T-helper 2 cell treated with Interferon-gamma antibody and Interleukin-4, amounts not matched to agents 5 μg/mL and 100 μg/mL, for 36 hours (primary cell): ENCODE measurements at regions not wholly inside any gene's neighbourhood (a gene's known extent, or its start where the extent isn't known, plus 50 kb on each side); places are given as distances from the start of the nearest gene placed in this dataset.
"Not testable (repeated sequence)": the region's sequence is repeated elsewhere in the genome, so short reads cannot be mapped to it uniquely, and the experiment has no call there.

Experiments used
- DNase-seq: peaks from one replicate; pipeline ENCODE4 v3.0.0; 2021; ENCODE audit warnings: low spot score
- H3K27ac Mint-ChIP-seq: one replicate; pipeline ENCODE4 v1.8.0; 2021; ENCODE audit warnings: mild to moderate bottlenecking, mixed read lengths
- H3K27me3 Mint-ChIP-seq: one replicate; pipeline ENCODE4 v1.8.0; 2021; ENCODE audit warnings: low read depth, mixed read lengths
- H3K36me3 Mint-ChIP-seq: one replicate; pipeline ENCODE4 v1.8.0; 2021; ENCODE audit warnings: low read depth, mixed read lengths
- H3K4me1 Mint-ChIP-seq: one replicate; pipeline ENCODE4 v1.8.0; 2021; ENCODE audit warnings: low read depth, mixed read lengths
- H3K4me3 Mint-ChIP-seq: one replicate; pipeline ENCODE4 v1.8.0; 2022; ENCODE audit warnings: mild to moderate bottlenecking, moderate library complexity, mixed read lengths
- H3K9me3 Mint-ChIP-seq: one replicate; pipeline ENCODE4 v1.8.0; 2021; ENCODE audit warnings: mixed read lengths

GRCh38 chr12:41661141-41661765, 473.1 kb downstream of the PDZRN4 start:
- Mint-ChIP-seq H3K9me3 (no peaks in the 10 kb centered on the region), H3K27ac (no peak overlapping the region), H3K4me1 (no peaks in the 10 kb centered on the region), H3K36me3 (no peaks in the 10 kb centered on the region), H3K4me3 (no peak overlapping the region), H3K27me3 (no peaks in the 10 kb centered on the region)
- no peak for DNase-seq

- H3K27ac Mint-ChIP-seq: no peak overlapping the region
- H3K4me1 Mint-ChIP-seq: no peaks in the 10 kb centered on the region
- H3K27me3 Mint-ChIP-seq: no peaks in the 10 kb centered on the region
- H3K4me3 Mint-ChIP-seq: no peak overlapping the region
- no peak for DNase-seq
- H3K36me3 Mint-ChIP-seq: no peaks in the 10 kb centered on the region
- no peaks in the 10 kb centered on the region for H3K9me3 Mint-ChIP-seq
Observed at GRCh38 chr12:41656454-41656853, 468.3 kb downstream of the PDZRN4 start.

GRCh38 chr12:41653386-41654326, 465.5 kb downstream of the PDZRN4 start:
- no peak for DNase-seq
- no peaks in the 10 kb centered on the region for H3K9me3 Mint-ChIP-seq
- no peaks in the 10 kb centered on the region for H3K27me3 Mint-ChIP-seq
- no peaks in the 10 kb centered on the region for H3K36me3 Mint-ChIP-seq
- no peak overlapping the region for H3K4me3 Mint-ChIP-seq
- no peaks in the 10 kb centered on the region for H3K4me1 Mint-ChIP-seq
- no peak overlapping the region for H3K27ac Mint-ChIP-seq

- Mint-ChIP-seq H3K4me3 (no peak overlapping the region), H3K4me1 (no peaks in the 10 kb centered on the region), H3K36me3 (no peaks in the 10 kb centered on the region), H3K27me3 (no peaks in the 10 kb centered on the region), H3K9me3 (no peaks in the 10 kb centered on the region), H3K27ac (no peak overlapping the region)
- DNase-seq: no peak
Observed at GRCh38 chr12:41652981-41653380, 464.9 kb downstream of the PDZRN4 start.

- no peak overlapping the region for H3K4me3 Mint-ChIP-seq
- no peaks in the 10 kb centered on the region for H3K4me1 Mint-ChIP-seq
- no peaks in the 10 kb centered on the region for H3K27me3 Mint-ChIP-seq
- no peaks in the 10 kb centered on the region for H3K9me3 Mint-ChIP-seq
- no peak overlapping the region for H3K27ac Mint-ChIP-seq
- H3K36me3 Mint-ChIP-seq: no peaks in the 10 kb centered on the region
- DNase-seq: no peak
Observed at GRCh38 chr12:41645624-41646023, 457.5 kb downstream of the PDZRN4 start.

GRCh38 chr12:41642808-41643207, 454.7 kb downstream of the PDZRN4 start:
- H3K9me3 Mint-ChIP-seq, DNase-seq, H3K4me3 Mint-ChIP-seq, H3K27me3 Mint-ChIP-seq, H3K4me1 Mint-ChIP-seq, H3K36me3 Mint-ChIP-seq, H3K27ac Mint-ChIP-seq: not testable (repeated sequence)

- DNase-seq: no peak
- Mint-ChIP-seq H3K4me1 (no peaks in the 10 kb centered on the region), H3K9me3 (peaks cover 5% of the 10 kb centered on the region), H3K36me3 (no peaks in the 10 kb centered on the region), H3K27me3 (no peaks in the 10 kb centered on the region), H3K27ac (no peak overlapping the region), H3K4me3 (no peak overlapping the region)
Observed at GRCh38 chr12:41636653-41637052, 448.5 kb downstream of the PDZRN4 start.

GRCh38 chr12:41635626-41636364, 447.7 kb downstream of the PDZRN4 start:
- no peaks in the 10 kb centered on the region for H3K4me1 Mint-ChIP-seq
- H3K36me3 Mint-ChIP-seq: no peaks in the 10 kb centered on the region
- no peak for DNase-seq
- H3K9me3 Mint-ChIP-seq: peaks cover 5% of the 10 kb centered on the region
- no peak overlapping the region for H3K4me3 Mint-ChIP-seq
- H3K27ac Mint-ChIP-seq: no peak overlapping the region
- no peaks in the 10 kb centered on the region for H3K27me3 Mint-ChIP-seq

- DNase-seq: no peak
- H3K4me3 Mint-ChIP-seq: no peak overlapping the region
- no peak overlapping the region for H3K27ac Mint-ChIP-seq
- no peaks in the 10 kb centered on the region for H3K4me1 Mint-ChIP-seq
- H3K27me3 Mint-ChIP-seq: no peaks in the 10 kb centered on the region
- H3K36me3 Mint-ChIP-seq: no peaks in the 10 kb centered on the region
- peaks cover 8% of the 10 kb centered on the region for H3K9me3 Mint-ChIP-seq
Observed at GRCh38 chr12:41634091-41634490, 446.0 kb downstream of the PDZRN4 start.

- Mint-ChIP-seq H3K27me3 (no peaks in the 10 kb centered on the region), H3K9me3 (peaks cover 3% of the 10 kb centered on the region), H3K36me3 (no peaks in the 10 kb centered on the region), H3K4me3 (no peak overlapping the region), H3K4me1 (no peaks in the 10 kb centered on the region), H3K27ac (no peak overlapping the region)
- no peak for DNase-seq
Observed at GRCh38 chr12:41629611-41630010, 441.5 kb downstream of the PDZRN4 start.

- H3K27ac Mint-ChIP-seq: no peak overlapping the region
- H3K36me3 Mint-ChIP-seq: no peaks in the 10 kb centered on the region
Observed at GRCh38 chr12:41627476-41627875, 439.4 kb downstream of the PDZRN4 start.

GRCh38 chr12:41624571-41624970, 436.5 kb downstream of the PDZRN4 start:
- no peaks in the 10 kb centered on the region for H3K4me1 Mint-ChIP-seq
- H3K27me3 Mint-ChIP-seq: no peaks in the 10 kb centered on the region
- no peaks in the 10 kb centered on the region for H3K9me3 Mint-ChIP-seq
- H3K4me3 Mint-ChIP-seq: no peak overlapping the region
- DNase-seq: no peak
- H3K36me3 Mint-ChIP-seq: no peaks in the 10 kb centered on the region
- no peak overlapping the region for H3K27ac Mint-ChIP-seq

More at GRCh38 chr12:41627476-41627875, 439.4 kb downstream of the PDZRN4 start:
- Mint-ChIP-seq H3K4me3 (no peak overlapping the region), H3K9me3 (peaks cover 3% of the 10 kb centered on the region), H3K4me1 (no peaks in the 10 kb centered on the region), H3K27me3 (no peaks in the 10 kb centered on the region)
- no peak for DNase-seq
